GM12878 (cell line): ENCODE measurements at regions not wholly inside any gene's neighbourhood (a gene's known extent, or its start where the extent isn't known, plus 50 kb on each side); places are given as distances from the start of the nearest gene placed in this dataset.

Experiments used
- ATAC-seq: fragments of 200-7000 bp; cut with Tn5 transposase; 3 replicates; pipeline ENCODE4 v1.9.1; 2020; ENCODE audit warnings: mild to moderate bottlenecking, moderate library complexity
- BruUV-seq: library from RNA; stranded (reverse); fragments of 400-500 nt; replicated peaks from 2 replicates; lab custom pipeline; 2021; lab: Mats Ljungman, UMichigan
- CTCF ChIA-PET: fragments of 300-600 bp; sonication (Branson Sonifier 250); formaldehyde crosslinking; extraction: SDS; loops from one replicate; lab custom pipeline; 2021; ENCODE audit warnings: inconsistent platforms; lab: Yijun Ruan, JAX
- POLR2A ChIA-PET: fragments of 350-600 bp; formaldehyde crosslinking; extraction: SDS; loops from one replicate; lab custom pipeline; 2021; ENCODE audit warnings: inconsistent platforms; lab: Charles Lee
- RAD21 ChIA-PET: fragments of 300-600 bp; sonication (Branson Sonifier 250); formaldehyde crosslinking; loops from one replicate; lab custom pipeline; 2023; ENCODE audit warnings: antibody characterized with exemption; ENCODE audit not compliant: unreplicated experiment; lab: Charles Lee
- SMC1A ChIA-PET: fragments of 300-600 bp; sonication (Branson Sonifier 250); formaldehyde crosslinking; loops from one replicate; lab custom pipeline; 2023; ENCODE audit not compliant: unreplicated experiment, uncharacterized antibody; lab: Charles Lee
- DNase-seq: peaks from one replicate; pipeline ENCODE4 v3.0.0-alpha.2; 2011; ENCODE audit warnings: low read depth, low spot score
- FAIRE-seq: peaks from 3 replicates; lab custom pipeline; 2011; peaks lifted over from hg19 to GRCh38; lab: Jason Lieb, UNC
- H2AFZ ChIP-seq: 2 replicates; pipeline ENCODE4 v1.6.0; 2011; ENCODE audit warnings: low read depth, low read length, control low read depth; ENCODE audit not compliant: control insufficient read depth
- H3K27ac ChIP-seq: 2 replicates; pipeline ENCODE4 v1.5.1; 2011; ENCODE audit warnings: control low read depth; ENCODE audit not compliant: control insufficient read depth, insufficient read depth
- H3K27me3 ChIP-seq, 2 experiments: replicated peaks in 1 of 2; 2 replicates each; pipeline versions ENCODE4 v1.6.0 to v1.6.1; 2011; ENCODE audit warnings: low read length in 1 of 2; ENCODE audit not compliant: control insufficient read depth in 2 of 2, insufficient read depth in 2 of 2
- H3K36me3 ChIP-seq, 2 experiments: 2 replicates each; pipeline ENCODE4 v1.5.1; 2011; ENCODE audit warnings: low read length in 1 of 2; ENCODE audit not compliant: control insufficient read depth in 2 of 2, insufficient read depth in 2 of 2
- H3K4me1 ChIP-seq: 2 replicates; pipeline ENCODE4 v1.6.1; 2011; ENCODE audit warnings: mild to moderate bottlenecking, low read length, moderate library complexity, mixed read lengths; ENCODE audit not compliant: control insufficient read depth, insufficient read depth
- H3K4me2 ChIP-seq: 2 replicates; pipeline ENCODE4 v1.6.0; 2011; ENCODE audit warnings: control low read depth; ENCODE audit not compliant: control insufficient read depth, insufficient read depth
- H3K4me3 ChIP-seq: fragments of 200-600 bp; sonication (generic); 2 replicates; pipeline ENCODE4 v1.5.1; 2016
- H3K79me2 ChIP-seq: 2 replicates; pipeline ENCODE4 v1.6.0; 2011; ENCODE audit warnings: low read length; ENCODE audit not compliant: control insufficient read depth, insufficient read depth
- H3K9ac ChIP-seq: 2 replicates; pipeline ENCODE4 v1.8.0; 2011; ENCODE audit warnings: low read length, control low read depth, mixed read lengths; ENCODE audit not compliant: control insufficient read depth, insufficient read depth
- H3K9me3 ChIP-seq: replicated peaks from 3 replicates; pipeline ENCODE4 v1.5.1; 2011; ENCODE audit warnings: mild to moderate bottlenecking, low read length; ENCODE audit not compliant: control insufficient read depth, insufficient read depth
- H4K20me1 ChIP-seq: 2 replicates; pipeline ENCODE4 v1.6.0; 2011; ENCODE audit not compliant: control insufficient read depth, insufficient read depth
- ATF7 ChIP-seq: fragments of 450-650 bp; IDR thresholded peaks from 2 replicates; pipeline ENCODE4 v1.6.1; 2016; ENCODE audit warnings: low read depth, mild to moderate bottlenecking
- DPF2 ChIP-seq: fragments of 450-650 bp; IDR thresholded peaks from 2 replicates; pipeline ENCODE4 v1.6.1; 2017; ENCODE audit warnings: mild to moderate bottlenecking
- ESRRA ChIP-seq: IDR thresholded peaks from 2 replicates; pipeline ENCODE4 v1.6.1; 2012; ENCODE audit warnings: mild to moderate bottlenecking, low read length, improper control_type of control experiment
- HCFC1 ChIP-seq: fragments of 150-350 bp; IDR thresholded peaks from 2 replicates; pipeline ENCODE4 v1.6.1; 2014; ENCODE audit warnings: low read length
- LARP7 ChIP-seq: fragments of 450-650 bp; IDR thresholded peaks from 2 replicates; pipeline ENCODE4 v1.6.1; 2017; ENCODE audit warnings: mild to moderate bottlenecking
- MXI1 ChIP-seq: fragments of 150-350 bp; IDR thresholded peaks from 2 replicates; pipeline ENCODE4 v1.6.1; 2011; ENCODE audit warnings: low read depth, mild to moderate bottlenecking, inconsistent platforms, low read length, improper control_type of control experiment
- POU2F2 ChIP-seq: IDR thresholded peaks from 3 replicates; pipeline ENCODE4 v1.6.1; 2011; ENCODE audit warnings: low read depth, mild to moderate bottlenecking, low read length, borderline replicate concordance
- ZNF274 ChIP-seq: IDR thresholded peaks from one replicate; pipeline ENCODE4 v1.8.0; 2011; ENCODE audit not compliant: insufficient read length, insufficient read depth
- ZSCAN29 ChIP-seq: fragments of 450-650 bp; IDR thresholded peaks from 2 replicates; pipeline ENCODE4 v1.6.1; 2017; ENCODE audit warnings: mild to moderate bottlenecking, moderate library complexity
- WGBS: methylation state at CpG from one replicate; pipeline ENCODE4 v1.1.6; 2016; ENCODE audit warnings: low lambda C conversion rate; ENCODE audit not compliant: insufficient replicate concordance, insufficient coverage; ENCODE audit errors: missing lambda C conversion rate; 5-methylcytosine and 5-hydroxymethylcytosine counted together
- in situ Hi-C: fragments of 300-500 bp; cut with MboI; formaldehyde crosslinking; loops from 9 replicates; pipeline ENCODE4 v1.14.3; 2018; ENCODE audit warnings: mixed read lengths
- intact Hi-C: fragments of 100-400 bp; cut with micrococcal nuclease; formaldehyde crosslinking; loops from one replicate; pipeline ENCODE4 v1.14.2; 2022; ENCODE audit not compliant: unreplicated experiment
- TF ChIP-seq, protein P1 (sequence below): fragments of 450-650 bp; IDR thresholded peaks from 2 replicates; pipeline ENCODE4 v1.6.1; 2014; ENCODE audit warnings: mild to moderate bottlenecking
- TF ChIP-seq, protein P2 (sequence below): fragments of 450-650 bp; formaldehyde crosslinking; IDR thresholded peaks from 2 replicates; pipeline ENCODE4 v1.4.0; 2022; ENCODE audit warnings: mild to moderate bottlenecking, moderate library complexity
- TF ChIP-seq, protein P3 (sequence below): fragments of 450-650 bp; IDR thresholded peaks from 2 replicates; pipeline ENCODE4 v1.6.1; 2016; ENCODE audit warnings: mild to moderate bottlenecking, moderate library complexity, borderline replicate concordance

DNA sequence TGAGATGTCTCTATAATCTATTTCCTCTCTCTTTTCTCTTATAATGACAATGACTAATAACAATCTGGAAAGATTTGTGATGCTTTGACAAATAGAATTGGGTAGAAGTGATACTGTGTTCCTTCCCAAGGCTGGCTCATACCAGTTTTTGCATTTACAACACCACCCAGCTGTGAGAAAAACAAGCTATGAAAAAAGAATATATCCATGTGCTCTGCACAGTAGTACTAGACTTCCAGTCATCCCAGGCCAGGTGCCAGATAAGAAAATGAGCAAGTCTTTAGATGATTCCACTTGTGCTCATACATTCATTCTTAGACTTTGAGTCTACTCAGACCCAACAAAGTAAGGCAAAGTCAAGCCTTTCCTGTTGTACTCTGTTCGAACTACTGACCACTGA, 350.2 kb upstream of the POU1F1 start:
- TF ChIP-seq POU2F2, result no peak
- TF ChIP-seq HCFC1, result no peak
- no peak for TF ChIP-seq ESRRA
- TF ChIP-seq MXI1, result no peak
- TF ChIP-seq, protein P1, sequence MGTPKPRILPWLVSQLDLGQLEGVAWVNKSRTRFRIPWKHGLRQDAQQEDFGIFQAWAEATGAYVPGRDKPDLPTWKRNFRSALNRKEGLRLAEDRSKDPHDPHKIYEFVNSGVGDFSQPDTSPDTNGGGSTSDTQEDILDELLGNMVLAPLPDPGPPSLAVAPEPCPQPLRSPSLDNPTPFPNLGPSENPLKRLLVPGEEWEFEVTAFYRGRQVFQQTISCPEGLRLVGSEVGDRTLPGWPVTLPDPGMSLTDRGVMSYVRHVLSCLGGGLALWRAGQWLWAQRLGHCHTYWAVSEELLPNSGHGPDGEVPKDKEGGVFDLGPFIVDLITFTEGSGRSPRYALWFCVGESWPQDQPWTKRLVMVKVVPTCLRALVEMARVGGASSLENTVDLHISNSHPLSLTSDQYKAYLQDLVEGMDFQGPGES, result no peak
- TF ChIP-seq DPF2, result no peak
- intact Hi-C loops (no loop called here), in situ Hi-C loops (no loop called here)
- H3K4me2 ChIP-seq, result no peak overlapping the region
- H4K20me1 ChIP-seq, result no peaks in the 10 kb centered on the region
- RAD21 ChIA-PET, result no interaction called here
- DNase-seq, result no peak
- no peak for ATAC-seq
- POLR2A ChIA-PET, result no interaction called here
- no peaks in the 10 kb centered on the region for H3K27me3 ChIP-seq
- no peak overlapping the region for H3K9ac ChIP-seq
- no peak for FAIRE-seq
- no peak overlapping the region for H2AFZ ChIP-seq
- no peak overlapping the region for H3K27ac ChIP-seq
- H3K4me3 ChIP-seq, result no peak overlapping the region
- no peaks in the 10 kb centered on the region for H3K9me3 ChIP-seq
- no peaks in the 10 kb centered on the region for H3K36me3 ChIP-seq
- SMC1A ChIA-PET, result no interaction called here
- 23% methylated on average over 1 of the region's 1 CpG for WGBS
- no peaks in the 10 kb centered on the region for H3K79me2 ChIP-seq
- no peaks in the 10 kb centered on the region for H3K4me1 ChIP-seq
- no TSS peak for BruUV-seq
- CTCF ChIA-PET, result no interaction called here

DNA sequence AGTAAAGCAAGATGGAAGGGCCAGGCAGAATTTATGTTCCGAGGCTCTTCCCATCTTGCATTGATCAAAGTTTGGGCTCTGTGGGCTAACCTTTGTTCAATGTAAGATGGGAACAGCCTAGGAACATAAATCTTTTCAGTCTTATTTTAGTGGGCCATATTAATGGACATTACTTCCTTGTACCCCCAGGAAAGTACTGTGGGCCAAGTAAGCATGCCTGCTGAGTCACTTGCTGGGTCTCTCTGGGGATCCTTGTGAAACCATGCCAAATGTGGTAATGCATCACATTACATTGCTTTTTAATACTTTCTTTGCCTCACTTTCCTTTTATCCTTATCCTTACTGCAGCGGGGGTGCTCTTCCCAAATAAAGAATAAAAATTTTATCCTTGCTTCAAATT, 349.5 kb upstream of the POU1F1 start:
- RAD21 ChIA-PET, result no interaction called here
- no peak for FAIRE-seq
- Histone ChIP-seq H3K27ac (no peak overlapping the region), H3K79me2 (no peaks in the 10 kb centered on the region), H3K4me1 (no peaks in the 10 kb centered on the region), H3K4me2 (no peak overlapping the region), H4K20me1 (no peaks in the 10 kb centered on the region), H3K9me3 (no peaks in the 10 kb centered on the region), H2AFZ (no peak overlapping the region), H3K4me3 (no peak overlapping the region), H3K9ac (no peak overlapping the region), H3K27me3 (no peaks in the 10 kb centered on the region), H3K36me3 (no peaks in the 10 kb centered on the region)
- intact Hi-C loops (no loop called here), in situ Hi-C loops (no loop called here)
- 18% methylated on average over 2 of the region's 2 CpGs for WGBS
- no peak for ATAC-seq
- CTCF ChIA-PET, result no interaction called here
- no TSS peak for BruUV-seq
- no peak for DNase-seq
- POLR2A ChIA-PET, result no interaction called here
- SMC1A ChIA-PET, result no interaction called here
- TF ChIP-seq, protein P2, sequence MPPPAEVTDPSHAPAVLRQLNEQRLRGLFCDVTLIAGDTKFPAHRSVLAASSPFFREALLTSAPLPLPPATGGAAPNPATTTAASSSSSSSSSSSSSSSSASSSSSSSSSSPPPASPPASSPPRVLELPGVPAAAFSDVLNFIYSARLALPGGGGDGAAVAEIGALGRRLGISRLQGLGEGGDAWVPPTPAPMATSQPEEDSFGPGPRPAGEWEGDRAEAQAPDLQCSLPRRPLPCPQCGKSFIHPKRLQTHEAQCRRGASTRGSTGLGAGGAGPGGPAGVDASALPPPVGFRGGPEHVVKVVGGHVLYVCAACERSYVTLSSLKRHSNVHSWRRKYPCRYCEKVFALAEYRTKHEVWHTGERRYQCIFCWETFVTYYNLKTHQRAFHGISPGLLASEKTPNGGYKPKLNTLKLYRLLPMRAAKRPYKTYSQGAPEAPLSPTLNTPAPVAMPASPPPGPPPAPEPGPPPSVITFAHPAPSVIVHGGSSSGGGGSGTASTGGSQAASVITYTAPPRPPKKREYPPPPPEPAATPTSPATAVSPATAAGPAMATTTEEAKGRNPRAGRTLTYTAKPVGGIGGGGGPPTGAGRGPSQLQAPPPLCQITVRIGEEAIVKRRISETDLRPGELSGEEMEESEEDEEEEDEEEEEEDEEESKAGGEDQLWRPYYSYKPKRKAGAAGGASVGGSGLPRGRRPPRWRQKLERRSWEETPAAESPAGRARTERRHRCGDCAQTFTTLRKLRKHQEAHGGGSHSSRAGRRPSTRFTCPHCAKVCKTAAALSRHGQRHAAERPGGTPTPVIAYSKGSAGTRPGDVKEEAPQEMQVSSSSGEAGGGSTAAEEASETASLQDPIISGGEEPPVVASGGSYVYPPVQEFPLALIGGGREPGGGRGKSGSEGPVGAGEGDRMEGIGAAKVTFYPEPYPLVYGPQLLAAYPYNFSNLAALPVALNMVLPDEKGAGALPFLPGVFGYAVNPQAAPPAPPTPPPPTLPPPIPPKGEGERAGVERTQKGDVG (CRISPR knock-in tag), result no peak
- TF ChIP-seq, protein P3, sequence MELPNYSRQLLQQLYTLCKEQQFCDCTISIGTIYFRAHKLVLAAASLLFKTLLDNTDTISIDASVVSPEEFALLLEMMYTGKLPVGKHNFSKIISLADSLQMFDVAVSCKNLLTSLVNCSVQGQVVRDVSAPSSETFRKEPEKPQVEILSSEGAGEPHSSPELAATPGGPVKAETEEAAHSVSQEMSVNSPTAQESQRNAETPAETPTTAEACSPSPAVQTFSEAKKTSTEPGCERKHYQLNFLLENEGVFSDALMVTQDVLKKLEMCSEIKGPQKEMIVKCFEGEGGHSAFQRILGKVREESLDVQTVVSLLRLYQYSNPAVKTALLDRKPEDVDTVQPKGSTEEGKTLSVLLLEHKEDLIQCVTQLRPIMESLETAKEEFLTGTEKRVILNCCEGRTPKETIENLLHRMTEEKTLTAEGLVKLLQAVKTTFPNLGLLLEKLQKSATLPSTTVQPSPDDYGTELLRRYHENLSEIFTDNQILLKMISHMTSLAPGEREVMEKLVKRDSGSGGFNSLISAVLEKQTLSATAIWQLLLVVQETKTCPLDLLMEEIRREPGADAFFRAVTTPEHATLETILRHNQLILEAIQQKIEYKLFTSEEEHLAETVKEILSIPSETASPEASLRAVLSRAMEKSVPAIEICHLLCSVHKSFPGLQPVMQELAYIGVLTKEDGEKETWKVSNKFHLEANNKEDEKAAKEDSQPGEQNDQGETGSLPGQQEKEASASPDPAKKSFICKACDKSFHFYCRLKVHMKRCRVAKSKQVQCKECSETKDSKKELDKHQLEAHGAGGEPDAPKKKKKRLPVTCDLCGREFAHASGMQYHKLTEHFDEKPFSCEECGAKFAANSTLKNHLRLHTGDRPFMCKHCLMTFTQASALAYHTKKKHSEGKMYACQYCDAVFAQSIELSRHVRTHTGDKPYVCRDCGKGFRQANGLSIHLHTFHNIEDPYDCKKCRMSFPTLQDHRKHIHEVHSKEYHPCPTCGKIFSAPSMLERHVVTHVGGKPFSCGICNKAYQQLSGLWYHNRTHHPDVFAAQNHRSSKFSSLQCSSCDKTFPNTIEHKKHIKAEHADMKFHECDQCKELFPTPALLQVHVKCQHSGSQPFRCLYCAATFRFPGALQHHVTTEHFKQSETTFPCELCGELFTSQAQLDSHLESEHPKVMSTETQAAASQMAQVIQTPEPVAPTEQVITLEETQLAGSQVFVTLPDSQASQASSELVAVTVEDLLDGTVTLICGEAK, result no peak
- TF ChIP-seq ZSCAN29, result no peak
- no peak for TF ChIP-seq LARP7
- no peak for TF ChIP-seq ATF7
- TF ChIP-seq ZNF274, result no peak
